WI38 (cell line): ENCODE measurements at regions not wholly inside any gene's neighbourhood (a gene's known extent, or its start where the extent isn't known, plus 50 kb on each side); places are given as distances from the start of the nearest gene placed in this dataset.

Source experiments
- H3K4me3 ChIP-seq: 2 replicates; pipeline ENCODE4 v1.5.1; 2011; ENCODE audit warnings: low read depth, mild to moderate bottlenecking, control low read depth, low read length
- TF ChIP-seq, protein P1 (sequence below): IDR thresholded peaks from 2 replicates; pipeline ENCODE4 v1.5.1; 2012; ENCODE audit warnings: low read depth, mild to moderate bottlenecking, control low read depth, low read length

DNA sequence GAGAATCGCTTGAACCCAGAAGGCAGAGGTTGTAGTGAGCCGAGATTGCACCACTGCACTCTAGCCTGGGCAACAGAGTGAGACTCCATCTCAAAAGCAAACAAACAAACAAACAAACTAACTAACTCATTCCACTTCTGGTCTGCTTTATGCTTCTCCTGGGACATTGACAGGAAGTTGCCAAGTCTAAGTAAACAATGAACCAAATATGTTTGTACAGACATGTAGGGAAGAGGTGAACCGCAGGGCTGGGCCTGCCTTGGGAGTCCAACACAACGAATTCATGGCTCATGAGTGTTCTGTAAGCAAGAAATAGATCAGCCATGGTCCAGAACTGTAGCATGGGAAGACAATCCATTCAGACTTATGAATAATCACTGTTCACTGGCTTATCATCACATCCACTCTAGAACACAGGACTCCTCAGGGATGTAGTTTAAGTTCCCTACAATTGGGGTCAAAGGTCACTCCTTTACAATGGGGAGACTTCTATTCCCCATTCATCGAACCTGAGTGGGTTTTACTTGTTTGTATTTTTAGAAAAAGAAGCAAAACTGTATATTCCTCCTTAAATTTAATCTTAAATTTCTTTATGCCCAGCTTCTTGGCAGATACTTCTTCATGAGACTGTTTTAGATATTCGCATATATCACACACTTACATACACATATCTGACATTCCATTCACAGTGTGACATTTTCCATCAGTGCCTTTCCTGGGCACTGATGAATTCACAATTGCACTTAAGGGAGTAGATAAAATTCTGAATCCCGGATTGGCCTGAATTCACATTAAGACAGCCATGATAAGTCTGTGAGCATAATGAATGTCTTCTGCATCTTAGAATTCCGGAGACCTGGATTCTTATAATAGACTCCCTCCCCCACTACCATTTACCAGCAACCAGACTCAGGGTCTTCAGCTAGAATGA lies 159.1 kb upstream of the EEPD1 start:
- no peak overlapping the region for H3K4me3 ChIP-seq
- TF ChIP-seq, protein P1, sequence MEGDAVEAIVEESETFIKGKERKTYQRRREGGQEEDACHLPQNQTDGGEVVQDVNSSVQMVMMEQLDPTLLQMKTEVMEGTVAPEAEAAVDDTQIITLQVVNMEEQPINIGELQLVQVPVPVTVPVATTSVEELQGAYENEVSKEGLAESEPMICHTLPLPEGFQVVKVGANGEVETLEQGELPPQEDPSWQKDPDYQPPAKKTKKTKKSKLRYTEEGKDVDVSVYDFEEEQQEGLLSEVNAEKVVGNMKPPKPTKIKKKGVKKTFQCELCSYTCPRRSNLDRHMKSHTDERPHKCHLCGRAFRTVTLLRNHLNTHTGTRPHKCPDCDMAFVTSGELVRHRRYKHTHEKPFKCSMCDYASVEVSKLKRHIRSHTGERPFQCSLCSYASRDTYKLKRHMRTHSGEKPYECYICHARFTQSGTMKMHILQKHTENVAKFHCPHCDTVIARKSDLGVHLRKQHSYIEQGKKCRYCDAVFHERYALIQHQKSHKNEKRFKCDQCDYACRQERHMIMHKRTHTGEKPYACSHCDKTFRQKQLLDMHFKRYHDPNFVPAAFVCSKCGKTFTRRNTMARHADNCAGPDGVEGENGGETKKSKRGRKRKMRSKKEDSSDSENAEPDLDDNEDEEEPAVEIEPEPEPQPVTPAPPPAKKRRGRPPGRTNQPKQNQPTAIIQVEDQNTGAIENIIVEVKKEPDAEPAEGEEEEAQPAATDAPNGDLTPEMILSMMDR, result no peak

DNA sequence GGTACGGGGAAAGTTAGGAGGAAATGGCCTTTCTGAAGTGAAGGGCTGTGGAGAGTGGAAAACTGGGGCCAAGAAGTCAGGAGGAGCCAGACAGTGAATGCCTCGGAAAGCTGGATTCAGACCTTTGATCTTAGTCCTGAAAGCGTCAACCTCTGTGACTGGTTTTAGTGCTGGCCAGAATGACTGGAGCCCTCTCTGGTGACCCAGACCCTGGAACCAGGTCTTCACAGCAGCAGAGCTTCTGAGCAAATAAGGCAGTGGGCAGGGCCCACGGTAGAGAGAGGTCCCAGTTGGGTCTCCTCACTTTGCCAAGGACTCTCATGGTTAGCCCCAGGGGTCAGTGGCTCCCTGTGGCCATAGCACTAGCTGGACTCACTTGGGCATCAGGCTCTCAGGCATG lies 157.7 kb upstream of the EEPD1 start:
- TF ChIP-seq, protein P1, result no peak
- no peak overlapping the region for H3K4me3 ChIP-seq

DNA sequence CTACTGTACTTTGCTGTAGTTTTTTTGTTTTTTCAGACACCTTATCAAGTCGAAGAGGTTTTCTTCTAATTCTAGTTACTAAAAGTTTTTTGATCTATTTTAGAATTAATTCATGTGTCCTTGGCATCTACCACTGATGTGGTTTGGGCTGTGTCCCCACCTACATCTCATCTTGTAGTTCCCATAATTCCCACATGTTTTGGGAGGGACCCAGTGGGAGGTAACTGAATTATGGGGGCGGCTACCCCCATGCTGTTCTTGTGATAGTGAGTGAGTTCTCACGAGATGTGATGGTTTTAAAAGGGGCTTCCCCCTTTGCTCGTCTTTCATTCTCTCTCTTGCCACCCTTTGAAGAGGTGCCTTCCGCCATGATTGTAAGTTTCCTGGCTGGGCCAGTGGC lies 154.6 kb upstream of the EEPD1 start:
- TF ChIP-seq, protein P1, result no peak
- no peak overlapping the region for H3K4me3 ChIP-seq

DNA sequence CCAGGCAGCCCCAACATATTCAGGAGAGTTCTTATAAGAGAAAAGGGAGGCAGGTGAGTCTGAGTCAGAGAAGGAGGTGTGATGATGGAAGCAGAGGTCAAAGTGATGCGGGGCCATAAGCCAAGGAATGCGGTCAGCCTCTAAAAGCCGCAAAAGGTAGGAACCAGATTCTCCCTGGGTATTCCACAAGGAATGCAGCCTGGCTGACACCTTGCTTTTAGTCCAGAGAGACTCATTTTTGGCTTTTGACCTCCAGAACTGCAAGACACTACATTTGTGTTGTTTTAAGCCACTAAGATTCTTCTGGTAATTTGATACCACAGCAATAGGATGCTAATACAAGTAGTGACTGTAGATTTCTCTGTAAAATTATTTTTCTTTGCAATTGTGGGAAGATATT lies 151.5 kb upstream of the EEPD1 start:
- no peak overlapping the region for H3K4me3 ChIP-seq
- TF ChIP-seq, protein P1, result no peak

DNA sequence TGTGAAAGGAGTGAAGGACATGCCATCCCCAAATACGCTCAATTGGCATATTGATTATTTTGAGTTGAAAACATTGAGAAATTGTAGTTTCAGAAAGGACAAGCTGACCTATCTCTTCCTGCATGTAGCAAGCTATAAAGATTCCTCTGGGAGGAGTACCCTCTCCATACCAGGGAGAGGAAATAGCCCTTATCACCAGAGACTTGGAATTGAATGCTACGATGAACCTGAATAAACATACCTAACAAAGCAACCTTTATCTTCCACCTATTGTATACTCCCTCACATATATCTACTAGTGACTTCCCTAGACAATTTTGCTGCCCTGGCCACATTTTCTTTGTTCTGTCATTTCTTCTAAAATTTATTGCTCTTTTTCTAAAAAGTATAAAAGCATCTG lies 150.2 kb upstream of the EEPD1 start:
- no peak overlapping the region for H3K4me3 ChIP-seq
- TF ChIP-seq, protein P1, result no peak

DNA sequence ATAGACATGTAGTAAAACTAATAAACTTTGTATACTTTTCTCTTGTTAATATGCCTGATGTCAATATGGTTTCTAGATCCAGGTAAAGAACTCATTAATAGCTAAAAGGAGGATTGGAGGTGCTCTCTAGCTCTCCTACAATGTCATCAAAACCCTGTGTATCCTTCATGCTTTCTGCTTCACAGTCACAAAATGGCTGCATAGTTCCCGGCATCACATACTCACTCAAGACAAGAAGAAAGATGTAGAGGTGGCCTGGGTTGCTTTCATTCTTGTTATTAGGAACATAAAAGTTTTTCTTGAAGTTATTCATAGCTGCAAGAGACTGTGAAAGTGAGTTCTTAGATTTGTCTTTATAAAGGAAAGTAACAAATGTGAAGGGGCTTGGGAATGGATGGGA lies 149.7 kb upstream of the EEPD1 start:
- TF ChIP-seq, protein P1, result no peak
- H3K4me3 ChIP-seq, result no peak overlapping the region

DNA sequence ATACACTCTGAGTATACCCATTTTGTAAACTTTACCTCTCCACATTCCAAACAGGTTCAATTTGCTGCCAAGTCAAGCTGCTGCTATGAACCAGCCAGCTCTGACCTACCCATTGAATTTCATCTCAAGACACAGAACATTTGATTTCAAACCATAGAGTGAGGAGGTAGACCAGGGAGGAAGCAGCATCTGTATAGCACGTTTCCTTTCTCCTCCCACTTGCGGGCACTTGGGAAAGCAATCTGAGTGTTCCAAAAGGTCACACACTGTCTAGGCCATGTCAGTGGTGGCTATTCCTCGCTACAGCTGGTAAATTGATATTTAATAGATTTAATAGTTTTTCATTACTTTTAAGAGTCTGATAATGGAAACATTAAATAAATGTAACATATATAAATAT lies 147.8 kb upstream of the EEPD1 start:
- TF ChIP-seq, protein P1, result no peak
- H3K4me3 ChIP-seq, result no peak overlapping the region
